DND-41 (cell line): ENCODE measurements at regions not wholly inside any gene's neighbourhood (a gene's known extent, or its start where the extent isn't known, plus 50 kb on each side); places are given as distances from the start of the nearest gene placed in this dataset.
"Not testable (repeated sequence)": the region's sequence is repeated elsewhere in the genome, so short reads cannot be mapped to it uniquely, and the experiment has no call there.

ENCODE experiments used
- ATAC-seq: fragments of 200-7000 bp; cut with Tn5 transposase; 3 replicates; pipeline ENCODE4 v1.9.1; 2021; ENCODE audit warnings: low read depth; ENCODE audit not compliant: insufficient read depth
- DNase-seq: peaks from one replicate; pipeline ENCODE4 v3.0.0-alpha.2; 2020
- H2AFZ ChIP-seq: 2 replicates; pipeline ENCODE4 v1.6.0; 2012; ENCODE audit warnings: low read depth, low read length
- H3K27ac ChIP-seq: 2 replicates; pipeline ENCODE4 v1.5.1; 2012; ENCODE audit warnings: low read length, inconsistent platforms
- H3K27me3 ChIP-seq: fragments of 200-600 bp; sonication (generic); 2 replicates; pipeline ENCODE4 v1.6.0; 2012; ENCODE audit warnings: low read length, mild to moderate bottlenecking, inconsistent platforms; ENCODE audit not compliant: insufficient read depth, poor library complexity
- H3K36me3 ChIP-seq: 2 replicates; pipeline ENCODE4 v1.5.1; 2012; ENCODE audit warnings: low read length, inconsistent platforms; ENCODE audit not compliant: insufficient read depth
- H3K4me1 ChIP-seq: 2 replicates; pipeline ENCODE4 v1.5.1; 2012; ENCODE audit warnings: mild to moderate bottlenecking, low read length; ENCODE audit not compliant: insufficient read depth
- H3K4me2 ChIP-seq: 2 replicates; pipeline ENCODE4 v1.6.0; 2012; ENCODE audit warnings: mild to moderate bottlenecking, moderate library complexity, low read length, inconsistent platforms; ENCODE audit not compliant: insufficient read depth
- H3K4me3 ChIP-seq, 2 experiments: fragments of 200-600 bp in 1 of 2; shearing (Covaris generic) in 1 of 2; 2 replicates each; pipeline ENCODE4 v1.5.1; 2012 to 2016; ENCODE audit warnings: inconsistent platforms in 2 of 2, low read length in 2 of 2, mild to moderate bottlenecking in 2 of 2, low read depth in 1 of 2, moderate library complexity in 1 of 2
- H3K79me2 ChIP-seq: 2 replicates; pipeline ENCODE4 v1.6.0; 2012; ENCODE audit warnings: low read length, inconsistent platforms; ENCODE audit not compliant: insufficient read depth
- H3K9ac ChIP-seq: 2 replicates; pipeline ENCODE4 v1.6.0; 2012; ENCODE audit warnings: low read depth, mild to moderate bottlenecking, inconsistent platforms, low read length, moderate library complexity
- H3K9me3 ChIP-seq: 2 replicates; pipeline ENCODE4 v1.5.1; 2012; ENCODE audit warnings: low read length, moderate library complexity, mild to moderate bottlenecking, inconsistent platforms; ENCODE audit not compliant: insufficient read depth, severe bottlenecking
- H4K20me1 ChIP-seq: 2 replicates; pipeline ENCODE4 v1.6.0; 2012; ENCODE audit warnings: low read length; ENCODE audit not compliant: insufficient read depth
- EZH2 ChIP-seq: IDR thresholded peaks from 3 replicates; pipeline ENCODE4 v1.6.1; 2012; ENCODE audit warnings: borderline replicate concordance, low read depth, mild to moderate bottlenecking, moderate library complexity, low read length, inconsistent platforms; ENCODE audit not compliant: severe bottlenecking
- TF ChIP-seq, protein P1 (sequence below): IDR thresholded peaks from 2 replicates; pipeline ENCODE4 v1.5.1; 2012; ENCODE audit warnings: borderline replicate concordance, low read length, moderate library complexity, mild to moderate bottlenecking; ENCODE audit not compliant: poor library complexity, severe bottlenecking; ENCODE audit errors: extremely low read depth

DNA sequence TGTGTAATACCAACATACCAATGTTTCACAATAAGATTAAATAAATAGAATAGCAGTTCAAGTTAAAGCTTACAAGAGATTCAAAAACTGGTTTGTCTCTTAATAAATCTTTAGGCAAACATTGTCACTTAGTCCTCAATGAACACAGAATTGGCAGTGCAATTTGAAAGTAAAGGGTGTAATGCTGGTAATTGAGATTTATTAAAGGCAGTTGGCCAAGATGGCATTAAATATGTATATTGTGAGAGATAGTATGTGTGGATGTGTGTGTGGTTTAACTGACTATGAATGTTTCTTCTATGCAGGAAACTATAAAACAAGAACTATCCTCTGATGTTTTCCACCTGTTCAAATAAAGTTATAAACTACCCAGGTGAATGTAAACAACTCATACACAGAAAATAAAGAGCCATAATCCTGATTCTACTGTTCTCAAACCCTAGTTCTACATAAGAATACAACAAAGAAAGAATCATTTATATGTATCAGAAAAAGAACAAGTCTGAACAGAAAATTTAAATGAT is 267.9 kb upstream of the PTCHD4 start:
- TF ChIP-seq, protein P1, sequence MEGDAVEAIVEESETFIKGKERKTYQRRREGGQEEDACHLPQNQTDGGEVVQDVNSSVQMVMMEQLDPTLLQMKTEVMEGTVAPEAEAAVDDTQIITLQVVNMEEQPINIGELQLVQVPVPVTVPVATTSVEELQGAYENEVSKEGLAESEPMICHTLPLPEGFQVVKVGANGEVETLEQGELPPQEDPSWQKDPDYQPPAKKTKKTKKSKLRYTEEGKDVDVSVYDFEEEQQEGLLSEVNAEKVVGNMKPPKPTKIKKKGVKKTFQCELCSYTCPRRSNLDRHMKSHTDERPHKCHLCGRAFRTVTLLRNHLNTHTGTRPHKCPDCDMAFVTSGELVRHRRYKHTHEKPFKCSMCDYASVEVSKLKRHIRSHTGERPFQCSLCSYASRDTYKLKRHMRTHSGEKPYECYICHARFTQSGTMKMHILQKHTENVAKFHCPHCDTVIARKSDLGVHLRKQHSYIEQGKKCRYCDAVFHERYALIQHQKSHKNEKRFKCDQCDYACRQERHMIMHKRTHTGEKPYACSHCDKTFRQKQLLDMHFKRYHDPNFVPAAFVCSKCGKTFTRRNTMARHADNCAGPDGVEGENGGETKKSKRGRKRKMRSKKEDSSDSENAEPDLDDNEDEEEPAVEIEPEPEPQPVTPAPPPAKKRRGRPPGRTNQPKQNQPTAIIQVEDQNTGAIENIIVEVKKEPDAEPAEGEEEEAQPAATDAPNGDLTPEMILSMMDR = no peak
- no peak overlapping the region for H3K27ac ChIP-seq
- H3K4me3 ChIP-seq = no peak overlapping the region
- no peaks in the 10 kb centered on the region for H3K79me2 ChIP-seq
- H3K4me1 ChIP-seq = no peaks in the 10 kb centered on the region
- DNase-seq (no peak), ATAC-seq (no peak)
- no peaks in the 10 kb centered on the region for H3K36me3 ChIP-seq
- no peaks in the 10 kb centered on the region for H3K27me3 ChIP-seq
- no peaks in the 10 kb centered on the region for H4K20me1 ChIP-seq
- H3K9me3 ChIP-seq = no peaks in the 10 kb centered on the region
- no peak overlapping the region for H2AFZ ChIP-seq
- H3K9ac ChIP-seq = no peak overlapping the region
- H3K4me2 ChIP-seq = no peak overlapping the region

DNA sequence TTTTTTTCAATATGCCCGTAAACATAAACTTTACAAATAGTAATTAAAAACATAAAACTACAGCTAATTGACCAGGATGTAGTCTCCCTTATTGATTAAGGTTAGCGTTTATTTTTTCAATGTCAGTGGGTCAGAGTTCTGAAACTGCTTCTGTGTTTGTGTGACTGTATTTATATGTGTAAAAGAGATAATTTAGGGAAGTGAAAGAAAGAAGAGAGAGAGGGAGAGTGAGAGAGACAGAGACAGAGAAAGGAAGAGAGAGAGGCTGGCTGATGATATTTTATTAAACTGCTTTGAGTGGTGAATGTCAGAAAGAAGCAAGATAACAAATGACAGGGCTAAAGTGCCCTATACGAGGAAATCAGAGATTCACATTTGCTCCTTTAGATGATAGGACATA is 266.1 kb upstream of the PTCHD4 start:
- no peak overlapping the region for H2AFZ ChIP-seq

DNA sequence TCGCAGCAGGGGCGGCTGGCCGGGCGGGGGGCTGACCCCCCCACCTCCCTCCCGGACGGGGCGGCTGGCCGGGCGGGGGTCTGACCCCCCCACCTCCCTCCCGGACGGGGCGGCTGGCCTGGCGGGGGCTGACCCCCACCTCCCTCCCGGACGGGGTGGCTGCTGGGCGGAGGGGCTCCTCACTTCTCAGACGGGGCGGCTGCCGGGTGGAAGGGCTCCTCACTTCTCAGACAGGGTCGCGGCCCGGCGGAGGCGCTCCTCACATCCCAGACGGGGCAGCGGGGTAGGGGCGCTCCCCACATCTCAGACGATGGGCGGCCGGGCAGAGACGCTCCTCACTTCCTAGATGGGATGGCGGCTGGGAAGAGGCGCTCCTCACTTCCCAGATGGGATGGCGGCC is 260.2 kb upstream of the PTCHD4 start:
- not testable (repeated sequence) for H4K20me1 ChIP-seq, H3K27ac ChIP-seq, DNase-seq, H3K4me3 ChIP-seq, H3K9ac ChIP-seq, H3K79me2 ChIP-seq, ATAC-seq, H3K27me3 ChIP-seq, H3K36me3 ChIP-seq, H3K4me1 ChIP-seq, H3K9me3 ChIP-seq, H3K4me2 ChIP-seq, H2AFZ ChIP-seq

More for the DNA sequence above, 266.1 kb upstream of the PTCHD4 start:
- no peak for DNase-seq
- Histone ChIP-seq H3K4me1 (no peaks in the 10 kb centered on the region), H3K4me2 (no peak overlapping the region), H3K9ac (no peak overlapping the region), H3K27me3 (no peaks in the 10 kb centered on the region), H3K27ac (no peak overlapping the region), H3K79me2 (no peaks in the 10 kb centered on the region), H4K20me1 (no peaks in the 10 kb centered on the region), H3K36me3 (no peaks in the 10 kb centered on the region), H3K9me3 (peaks cover 3% of the 10 kb centered on the region), H3K4me3 (no peak overlapping the region)
- no peak for TF ChIP-seq EZH2
- ATAC-seq = no peak

DNA sequence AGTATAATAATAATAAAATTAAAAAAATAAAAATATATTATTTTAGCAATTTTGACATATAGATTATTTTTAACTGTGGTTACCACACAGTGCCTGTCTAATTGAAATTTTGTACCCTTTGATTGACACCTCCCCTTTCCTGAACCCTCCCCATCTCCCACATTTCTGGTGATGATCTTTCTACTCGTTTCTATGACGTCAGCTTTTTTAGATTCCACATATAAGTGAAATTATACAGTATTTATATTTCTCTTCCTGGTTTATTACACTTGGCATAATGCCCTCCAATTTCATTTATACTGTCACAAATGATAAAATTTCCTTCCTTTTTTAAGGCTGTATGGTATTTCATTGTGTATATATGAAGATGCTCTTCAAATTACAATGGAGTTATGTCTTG is 258.1 kb upstream of the PTCHD4 start:
- TF ChIP-seq EZH2 = no peak
- no peaks in the 10 kb centered on the region for H3K4me1 ChIP-seq
- H3K4me2 ChIP-seq = no peak overlapping the region
- ATAC-seq (no peak), DNase-seq (no peak)
- no peaks in the 10 kb centered on the region for H3K36me3 ChIP-seq
- no peaks in the 10 kb centered on the region for H3K27me3 ChIP-seq
- no peak overlapping the region for H3K9ac ChIP-seq
- H4K20me1 ChIP-seq = no peaks in the 10 kb centered on the region
- H3K9me3 ChIP-seq = peaks cover 3% of the 10 kb centered on the region
- H2AFZ ChIP-seq = no peak overlapping the region
- H3K4me3 ChIP-seq = no peak overlapping the region
- no peaks in the 10 kb centered on the region for H3K79me2 ChIP-seq
- H3K27ac ChIP-seq = no peak overlapping the region

DNA sequence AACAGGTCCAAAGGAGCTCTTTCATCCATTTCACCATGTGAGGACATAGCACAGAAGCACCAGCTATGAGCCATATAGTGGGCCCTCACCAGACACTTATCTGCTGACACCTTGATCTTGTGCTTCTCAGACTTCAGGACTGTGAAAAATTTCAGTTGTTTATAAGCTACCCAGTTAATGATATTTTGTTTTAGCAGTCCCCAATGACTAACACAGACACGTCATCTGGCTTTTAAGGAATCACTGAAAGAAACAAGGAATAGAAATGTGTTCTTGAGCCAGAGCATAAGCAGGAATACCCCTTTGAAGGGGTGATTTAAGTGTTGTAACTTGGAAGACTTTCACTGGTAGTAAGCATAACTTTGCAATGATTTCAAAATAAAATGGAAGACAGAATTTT is 214.7 kb upstream of the PTCHD4 start:
- Histone ChIP-seq H3K4me3 (no peak overlapping the region), H3K4me1 (no peaks in the 10 kb centered on the region), H3K9me3 (no peaks in the 10 kb centered on the region), H3K4me2 (no peak overlapping the region), H3K79me2 (no peaks in the 10 kb centered on the region), H2AFZ (no peak overlapping the region), H3K27ac (no peak overlapping the region), H4K20me1 (no peaks in the 10 kb centered on the region), H3K9ac (no peak overlapping the region), H3K36me3 (no peaks in the 10 kb centered on the region), H3K27me3 (no peaks in the 10 kb centered on the region)
- TF ChIP-seq, protein P1 = no peak
- no peak for TF ChIP-seq EZH2
- DNase-seq = no peak
- no peak for ATAC-seq
